ENCODE measurements at regions not wholly inside any gene's neighbourhood (a gene's known extent, or its start where the extent isn't known, plus 50 kb on each side); places are given as distances from the start of the nearest gene placed in this dataset.

DNA sequence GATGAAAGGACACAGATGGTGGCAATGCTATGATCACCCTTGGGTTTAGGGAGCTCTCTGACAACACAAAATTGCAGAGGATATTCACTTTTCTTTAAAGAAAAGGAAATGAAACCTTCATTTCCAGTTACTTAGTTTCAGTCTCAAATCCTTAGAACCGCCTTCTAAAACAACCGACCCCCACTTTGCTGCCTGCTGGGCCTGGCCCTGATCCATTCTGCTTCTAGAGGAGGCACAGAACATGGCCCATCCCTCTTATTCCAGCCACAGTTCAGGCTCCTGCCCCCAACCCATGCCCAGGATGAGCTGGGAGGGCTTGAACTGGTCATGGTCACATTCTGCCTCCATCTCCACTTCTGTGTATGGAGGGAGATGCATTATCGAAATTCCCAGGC lies 311.6 kb downstream of the EN1 start:
- intact Hi-C loops (cut with micrococcal nuclease; ENCODE audit: unreplicated experiment) = loop anchor here (2.0 kb wide), 1 partner anchor 319 kb away; no protein-coding TSS in a partner anchor
- POLR2A ChIA-PET = no interaction called here

DNA sequence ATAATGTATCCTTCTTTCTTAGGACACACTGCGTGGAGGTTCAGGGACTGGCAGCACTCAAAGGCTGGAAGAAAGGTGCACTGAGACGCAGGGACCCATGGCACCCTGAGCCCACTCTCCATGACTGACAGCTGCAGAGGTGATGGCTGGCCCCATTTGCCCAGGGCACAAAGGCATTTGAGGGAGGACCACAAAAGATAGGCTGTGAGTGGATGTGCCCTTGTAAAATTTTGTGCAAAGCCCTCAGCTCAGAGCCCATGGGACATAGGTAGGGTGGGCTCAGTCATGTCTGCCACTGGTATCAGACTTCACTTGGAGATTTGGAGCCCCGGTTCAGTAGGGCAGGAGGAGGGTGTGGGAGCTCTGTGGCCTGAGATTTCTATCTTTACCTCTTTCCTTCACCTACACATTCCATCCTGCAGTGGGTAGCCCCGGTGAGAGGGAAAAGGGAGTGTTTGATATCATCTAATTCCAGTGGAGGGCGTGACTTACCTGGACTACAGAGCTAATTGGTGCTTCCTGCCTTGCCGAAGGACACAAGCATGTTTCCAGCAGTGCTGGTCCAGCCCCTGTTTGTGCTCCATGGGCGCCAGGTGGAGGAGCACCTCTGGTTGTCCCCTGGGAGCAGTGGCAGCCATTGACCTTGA lies 312.2 kb downstream of the EN1 start:
- H3K27me3 ChIP-seq (replicated peaks in 1 of 2; ENCODE audit: control insufficient read depth in 2 of 2, insufficient read depth in 2 of 2, low read length in 1 of 2) = no peaks in the 10 kb centered on the region
- DNase-seq (ENCODE audit: low read depth, low spot score) = no peak
- POLR2A ChIA-PET = no interaction called here
- CTCF ChIA-PET = no interaction called here
- in situ Hi-C loops (cut with MboI) = no loop called here
- no peak overlapping the region for H3K27ac ChIP-seq (ENCODE audit: control insufficient read depth, insufficient read depth)
- RAD21 ChIA-PET (ENCODE audit: unreplicated experiment) = no interaction called here
- H3K36me3 ChIP-seq (ENCODE audit: control insufficient read depth in 2 of 2, insufficient read depth in 2 of 2, low read length in 1 of 2) = no peaks in the 10 kb centered on the region
- SMC1A ChIA-PET (ENCODE audit: uncharacterized antibody, unreplicated experiment) = interaction anchor here (0.6 to 1.0 kb wide), 2 partner anchors 15 to 314 kb away, joined by 3 read pairs; no protein-coding TSS in a partner anchor
- no peak overlapping the region for H3K9ac ChIP-seq (ENCODE audit: control insufficient read depth, insufficient read depth, low read length)
- no peak overlapping the region for H2AFZ ChIP-seq (ENCODE audit: control insufficient read depth, low read depth, low read length)
- no peak overlapping the region for H3K4me2 ChIP-seq (ENCODE audit: control insufficient read depth, insufficient read depth)
- no TSS peak for BruUV-seq (replicated peaks)
- H3K79me2 ChIP-seq (ENCODE audit: control insufficient read depth, insufficient read depth, low read length) = no peaks in the 10 kb centered on the region
- ATAC-seq = no peak
- WGBS (ENCODE audit: insufficient coverage, insufficient replicate concordance, low lambda C conversion rate, missing lambda C conversion rate) = 11% methylated on average over 7 of the region's 7 CpGs
- H4K20me1 ChIP-seq (ENCODE audit: control insufficient read depth, insufficient read depth) = no peaks in the 10 kb centered on the region
- no peaks in the 10 kb centered on the region for H3K4me1 ChIP-seq (ENCODE audit: control insufficient read depth, insufficient read depth, low read length)
- H3K4me3 ChIP-seq = no peak overlapping the region
- intact Hi-C loops (cut with micrococcal nuclease; ENCODE audit: unreplicated experiment) = no loop called here
- no peaks in the 10 kb centered on the region for H3K9me3 ChIP-seq (replicated peaks; ENCODE audit: control insufficient read depth, insufficient read depth, low read length)
- no peak for FAIRE-seq
- TF ChIP-seq, protein P1, sequence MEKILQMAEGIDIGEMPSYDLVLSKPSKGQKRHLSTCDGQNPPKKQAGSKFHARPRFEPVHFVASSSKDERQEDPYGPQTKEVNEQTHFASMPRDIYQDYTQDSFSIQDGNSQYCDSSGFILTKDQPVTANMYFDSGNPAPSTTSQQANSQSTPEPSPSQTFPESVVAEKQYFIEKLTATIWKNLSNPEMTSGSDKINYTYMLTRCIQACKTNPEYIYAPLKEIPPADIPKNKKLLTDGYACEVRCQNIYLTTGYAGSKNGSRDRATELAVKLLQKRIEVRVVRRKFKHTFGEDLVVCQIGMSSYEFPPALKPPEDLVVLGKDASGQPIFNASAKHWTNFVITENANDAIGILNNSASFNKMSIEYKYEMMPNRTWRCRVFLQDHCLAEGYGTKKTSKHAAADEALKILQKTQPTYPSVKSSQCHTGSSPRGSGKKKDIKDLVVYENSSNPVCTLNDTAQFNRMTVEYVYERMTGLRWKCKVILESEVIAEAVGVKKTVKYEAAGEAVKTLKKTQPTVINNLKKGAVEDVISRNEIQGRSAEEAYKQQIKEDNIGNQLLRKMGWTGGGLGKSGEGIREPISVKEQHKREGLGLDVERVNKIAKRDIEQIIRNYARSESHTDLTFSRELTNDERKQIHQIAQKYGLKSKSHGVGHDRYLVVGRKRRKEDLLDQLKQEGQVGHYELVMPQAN (conservative IDR thresholded peaks at IDR 0.05) = no peak
- TF ChIP-seq KLF5 (IDR thresholded peaks at IDR 0.05; ENCODE audit: partially characterized antibody) (no peak), BRCA1 (IDR thresholded peaks at IDR 0.05; ENCODE audit: low read depth, low read length) (no peak), TCF7 (IDR thresholded peaks at IDR 0.05; ENCODE audit: borderline replicate concordance) (no peak), BHLHE40 (IDR thresholded peaks at IDR 0.05; ENCODE audit: borderline replicate concordance in 1 of 2, low read depth in 2 of 2, low read length in 1 of 2) (no peak), TCF12 (IDR thresholded peaks at IDR 0.05; ENCODE audit: low read depth, low read length) (no peak), MTA2 (IDR thresholded peaks at IDR 0.05; ENCODE audit: low read depth) (no peak), PML (IDR thresholded peaks at IDR 0.05; ENCODE audit: low read length) (no peak), HDAC2 (IDR thresholded peaks at IDR 0.05) (no peak), SPI1 (IDR thresholded peaks at IDR 0.05; ENCODE audit: borderline replicate concordance, insufficient read depth, low read depth, low read length) (no peak), HDAC6 (IDR thresholded peaks at IDR 0.05; ENCODE audit: unreplicated experiment) (no peak)

More for the DNA sequence above, 311.6 kb downstream of the EN1 start:
- in situ Hi-C loops (cut with MboI) = no loop called here
- H3K4me1 ChIP-seq (ENCODE audit: control insufficient read depth, insufficient read depth, low read length) = no peaks in the 10 kb centered on the region
- no peaks in the 10 kb centered on the region for H3K79me2 ChIP-seq (ENCODE audit: control insufficient read depth, insufficient read depth, low read length)
- SMC1A ChIA-PET (ENCODE audit: uncharacterized antibody, unreplicated experiment) = no interaction called here
- H3K36me3 ChIP-seq (ENCODE audit: control insufficient read depth in 2 of 2, insufficient read depth in 2 of 2, low read length in 1 of 2) = no peaks in the 10 kb centered on the region
- 16% methylated on average over 3 of the region's 3 CpGs for WGBS (ENCODE audit: insufficient coverage, insufficient replicate concordance, low lambda C conversion rate, missing lambda C conversion rate)
- no peak overlapping the region for H2AFZ ChIP-seq (ENCODE audit: control insufficient read depth, low read depth, low read length)
- BruUV-seq (replicated peaks) = no TSS peak
- DNase-seq (ENCODE audit: low read depth, low spot score) (no peak), ATAC-seq (no peak), FAIRE-seq (no peak)
- RAD21 ChIA-PET (ENCODE audit: unreplicated experiment) = no interaction called here
- H3K27ac ChIP-seq (ENCODE audit: control insufficient read depth, insufficient read depth) = no peak overlapping the region
- no peaks in the 10 kb centered on the region for H4K20me1 ChIP-seq (ENCODE audit: control insufficient read depth, insufficient read depth)
- H3K4me3 ChIP-seq = no peak overlapping the region
- H3K9ac ChIP-seq (ENCODE audit: control insufficient read depth, insufficient read depth, low read length) = no peak overlapping the region
- CTCF ChIA-PET = interaction anchor here (1.1 kb wide), 1 partner anchor 320 kb away, joined by 3 read pairs; no protein-coding TSS in a partner anchor
- TF ChIP-seq BCL11A (IDR thresholded peaks at IDR 0.05; ENCODE audit: low read depth, low read length) (no peak), BMI1 (IDR thresholded peaks at IDR 0.05; ENCODE audit: borderline replicate concordance) (no peak), RFX5 (IDR thresholded peaks at IDR 0.05; ENCODE audit: low read depth, low read length) (no peak)
- TF ChIP-seq, protein P2, sequence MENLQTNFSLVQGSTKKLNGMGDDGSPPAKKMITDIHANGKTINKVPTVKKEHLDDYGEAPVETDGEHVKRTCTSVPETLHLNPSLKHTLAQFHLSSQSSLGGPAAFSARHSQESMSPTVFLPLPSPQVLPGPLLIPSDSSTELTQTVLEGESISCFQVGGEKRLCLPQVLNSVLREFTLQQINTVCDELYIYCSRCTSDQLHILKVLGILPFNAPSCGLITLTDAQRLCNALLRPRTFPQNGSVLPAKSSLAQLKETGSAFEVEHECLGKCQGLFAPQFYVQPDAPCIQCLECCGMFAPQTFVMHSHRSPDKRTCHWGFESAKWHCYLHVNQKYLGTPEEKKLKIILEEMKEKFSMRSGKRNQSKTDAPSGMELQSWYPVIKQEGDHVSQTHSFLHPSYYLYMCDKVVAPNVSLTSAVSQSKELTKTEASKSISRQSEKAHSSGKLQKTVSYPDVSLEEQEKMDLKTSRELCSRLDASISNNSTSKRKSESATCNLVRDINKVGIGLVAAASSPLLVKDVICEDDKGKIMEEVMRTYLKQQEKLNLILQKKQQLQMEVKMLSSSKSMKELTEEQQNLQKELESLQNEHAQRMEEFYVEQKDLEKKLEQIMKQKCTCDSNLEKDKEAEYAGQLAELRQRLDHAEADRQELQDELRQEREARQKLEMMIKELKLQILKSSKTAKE (IDR thresholded peaks at IDR 0.05; ENCODE audit: low read depth, poor library complexity, severe bottlenecking) = no peak
- H3K27me3 ChIP-seq (replicated peaks in 1 of 2; ENCODE audit: control insufficient read depth in 2 of 2, insufficient read depth in 2 of 2, low read length in 1 of 2) = no peaks in the 10 kb centered on the region
- H3K9me3 ChIP-seq (replicated peaks; ENCODE audit: control insufficient read depth, insufficient read depth, low read length) = no peaks in the 10 kb centered on the region
- no peak overlapping the region for H3K4me2 ChIP-seq (ENCODE audit: control insufficient read depth, insufficient read depth)

All from GM12878 (cell line).